ENCODE measurements at regions not wholly inside any gene's neighbourhood (a gene's known extent, or its start where the extent isn't known, plus 50 kb on each side); places are given as distances from the start of the nearest gene placed in this dataset.
"Not testable (repeated sequence)": the region's sequence is repeated elsewhere in the genome, so short reads cannot be mapped to it uniquely, and the experiment has no call there.

DNA sequence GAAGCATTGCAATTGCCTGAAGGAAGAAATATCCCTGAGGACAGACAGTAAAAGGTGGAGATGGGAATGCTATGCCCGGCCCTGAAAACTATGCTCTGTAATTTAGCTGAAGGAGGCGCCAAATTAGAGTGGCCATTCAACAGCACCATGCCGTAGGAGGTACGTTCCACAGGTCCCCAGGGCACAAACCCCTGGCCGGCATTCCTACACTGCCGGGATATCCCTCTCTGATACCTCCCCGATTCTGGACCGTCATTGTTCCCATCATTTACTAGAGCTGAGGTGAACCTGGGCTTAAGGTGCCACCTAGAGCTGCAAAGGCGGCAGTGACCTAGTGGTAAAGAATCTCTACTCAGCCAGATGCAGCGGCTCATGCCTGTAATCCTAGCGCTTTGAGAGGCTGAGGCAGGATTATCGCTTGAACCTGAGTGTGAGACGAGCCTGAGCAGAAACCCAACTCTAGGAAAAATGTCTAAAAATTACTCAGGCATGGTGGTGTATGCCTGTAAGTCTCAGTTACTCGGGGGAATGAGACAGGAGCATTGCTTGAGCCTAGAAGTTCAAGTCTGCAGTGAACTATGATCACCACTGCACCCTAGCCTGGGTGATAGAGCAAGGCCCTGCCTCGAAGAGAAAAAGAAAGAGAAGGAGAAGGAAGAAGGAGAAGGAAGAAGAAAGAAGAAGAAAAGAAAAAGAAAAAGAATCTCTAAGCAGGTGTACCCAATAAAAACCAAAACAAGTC is 53.0 kb upstream of the TNKS2 start:
- WGBS, 2 donors = 31 to 40% methylated on average over 14 of the region's 15 CpGs
- no peak for DNase-seq
- intact Hi-C loops (cut with DNase I) = no loop called here
- Histone ChIP-seq H3K9me3 (no peaks in the 10 kb centered on the region), H3K27me3 (peaks cover 0 to 13% (median 0%) of the 10 kb centered on the region in 4 donors), H3K4me1 (peaks cover 0 to 11% (median 0%) of the 10 kb centered on the region in 3 donors), H3K27ac (no peak overlapping the region), H3K36me3 (no peaks in the 10 kb centered on the region), H3K4me3 (peak overlapping the region in 1 of 4 donors; percentile 17)
- TF ChIP-seq, protein P1, sequence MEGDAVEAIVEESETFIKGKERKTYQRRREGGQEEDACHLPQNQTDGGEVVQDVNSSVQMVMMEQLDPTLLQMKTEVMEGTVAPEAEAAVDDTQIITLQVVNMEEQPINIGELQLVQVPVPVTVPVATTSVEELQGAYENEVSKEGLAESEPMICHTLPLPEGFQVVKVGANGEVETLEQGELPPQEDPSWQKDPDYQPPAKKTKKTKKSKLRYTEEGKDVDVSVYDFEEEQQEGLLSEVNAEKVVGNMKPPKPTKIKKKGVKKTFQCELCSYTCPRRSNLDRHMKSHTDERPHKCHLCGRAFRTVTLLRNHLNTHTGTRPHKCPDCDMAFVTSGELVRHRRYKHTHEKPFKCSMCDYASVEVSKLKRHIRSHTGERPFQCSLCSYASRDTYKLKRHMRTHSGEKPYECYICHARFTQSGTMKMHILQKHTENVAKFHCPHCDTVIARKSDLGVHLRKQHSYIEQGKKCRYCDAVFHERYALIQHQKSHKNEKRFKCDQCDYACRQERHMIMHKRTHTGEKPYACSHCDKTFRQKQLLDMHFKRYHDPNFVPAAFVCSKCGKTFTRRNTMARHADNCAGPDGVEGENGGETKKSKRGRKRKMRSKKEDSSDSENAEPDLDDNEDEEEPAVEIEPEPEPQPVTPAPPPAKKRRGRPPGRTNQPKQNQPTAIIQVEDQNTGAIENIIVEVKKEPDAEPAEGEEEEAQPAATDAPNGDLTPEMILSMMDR (IDR thresholded peaks at IDR 0.05) = peak in 4 of 6 experiments; percentile 31 to 55 (median 44)
- no peak for TF ChIP-seq POLR2A (IDR thresholded peaks at IDR 0.05)

GRCh38 chr10:91743465-91743864 is 54.8 kb upstream of the TNKS2 start:
- Histone ChIP-seq H3K36me3 (no peaks in the 10 kb centered on the region), H3K4me1 (peaks cover 0 to 11% (median 0%) of the 10 kb centered on the region in 3 donors), H3K4me3 (no peak overlapping the region), H3K9me3 (no peaks in the 10 kb centered on the region), H3K27me3 (peaks cover 0 to 18% (median 0%) of the 10 kb centered on the region in 4 donors), H3K27ac (no peak overlapping the region)
- intact Hi-C loops (cut with DNase I) = no loop called here
- TF ChIP-seq, protein P1 (IDR thresholded peaks at IDR 0.05) = no peak
- TF ChIP-seq POLR2A (IDR thresholded peaks at IDR 0.05) = no peak
- WGBS, 2 donors = 81 to 84% methylated on average over 1 of the region's 1 CpG
- no peak for DNase-seq

DNA sequence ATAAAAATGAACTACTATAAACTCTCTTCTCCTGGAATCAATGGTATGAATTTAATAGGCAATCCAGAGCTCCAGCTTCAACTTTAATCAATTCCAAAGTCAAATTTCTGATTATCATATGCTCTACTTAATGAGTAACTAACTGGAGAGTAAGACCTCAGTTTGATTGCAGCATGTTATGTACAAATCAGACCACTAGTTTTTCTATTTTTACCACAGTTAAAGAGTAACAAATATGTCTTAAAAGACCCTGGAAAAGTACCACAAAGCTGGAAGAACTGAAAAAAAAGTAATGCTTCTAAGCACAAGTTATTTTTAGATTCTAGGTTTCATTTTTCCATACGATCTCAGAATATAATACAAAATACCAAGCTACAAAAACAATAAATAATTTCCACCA is 56.0 kb upstream of the TNKS2 start:
- Histone ChIP-seq H3K9me3 (no peaks in the 10 kb centered on the region), H3K27ac (no peak overlapping the region), H3K36me3 (no peaks in the 10 kb centered on the region), H3K4me1 (peaks cover 0 to 11% (median 0%) of the 10 kb centered on the region in 3 donors), H3K4me3 (no peak overlapping the region), H3K27me3 (peaks cover 0 to 18% (median 0%) of the 10 kb centered on the region in 4 donors)
- intact Hi-C loops (cut with DNase I) = no loop called here
- TF ChIP-seq, protein P1 (IDR thresholded peaks at IDR 0.05) = no peak
- TF ChIP-seq POLR2A (IDR thresholded peaks at IDR 0.05) = no peak
- no peak for DNase-seq
- WGBS, 2 donors = 3 to 19% methylated on average over 1 of the region's 1 CpG

- TF ChIP-seq, protein P1 (IDR thresholded peaks at IDR 0.05) = no peak
- TF ChIP-seq POLR2A (IDR thresholded peaks at IDR 0.05) = no peak
- 37 to 42% methylated on average over 1 of the region's 1 CpG for WGBS, 2 donors
- intact Hi-C loops (cut with DNase I) = no loop called here
These were observed 56.9 kb upstream of the TNKS2 start for GRCh38 chr10:91741356-91741755.

GRCh38 chr10:91740353-91740924 is 57.8 kb upstream of the TNKS2 start:
- TF ChIP-seq, protein P1 (IDR thresholded peaks at IDR 0.05) = no peak
- no peak for TF ChIP-seq POLR2A (IDR thresholded peaks at IDR 0.05)
- Histone ChIP-seq H3K27ac (no peak overlapping the region), H3K9me3 (no peaks in the 10 kb centered on the region), H3K36me3 (no peaks in the 10 kb centered on the region), H3K4me3 (no peak overlapping the region), H3K4me1 (peaks cover 0 to 11% (median 0%) of the 10 kb centered on the region in 3 donors), H3K27me3 (peaks cover 0 to 21% (median 0%) of the 10 kb centered on the region in 4 donors)
- intact Hi-C loops (cut with DNase I) = no loop called here
- whole genome bisulfite sequencing, 2 donors = 95 to 98% methylated on average over 5 to 6 of the region's 6 CpGs
- DNase-seq = no peak

More at GRCh38 chr10:91741356-91741755, 56.9 kb upstream of the TNKS2 start:
- peaks cover 0 to 21% (median 0%) of the 10 kb centered on the region in 4 donors for H3K27me3 ChIP-seq
- H3K4me3 ChIP-seq = no peak overlapping the region
- no peaks in the 10 kb centered on the region for H3K36me3 ChIP-seq
- H3K9me3 ChIP-seq = no peaks in the 10 kb centered on the region
- H3K27ac ChIP-seq = no peak overlapping the region
- DNase-seq = no peak
- H3K4me1 ChIP-seq = peaks cover 0 to 11% (median 0%) of the 10 kb centered on the region in 3 donors

GRCh38 chr10:91732265-91732664 is 66.0 kb upstream of the TNKS2 start:
- H3K4me3 ChIP-seq; H3K27ac ChIP-seq; H3K4me1 ChIP-seq; intact Hi-C loops (cut with DNase I); H3K9me3 ChIP-seq; H3K36me3 ChIP-seq; DNase-seq; H3K27me3 ChIP-seq: not testable (repeated sequence)
- WGBS, 2 donors = 64 to 80% methylated on average over 3 of the region's 3 CpGs

DNA sequence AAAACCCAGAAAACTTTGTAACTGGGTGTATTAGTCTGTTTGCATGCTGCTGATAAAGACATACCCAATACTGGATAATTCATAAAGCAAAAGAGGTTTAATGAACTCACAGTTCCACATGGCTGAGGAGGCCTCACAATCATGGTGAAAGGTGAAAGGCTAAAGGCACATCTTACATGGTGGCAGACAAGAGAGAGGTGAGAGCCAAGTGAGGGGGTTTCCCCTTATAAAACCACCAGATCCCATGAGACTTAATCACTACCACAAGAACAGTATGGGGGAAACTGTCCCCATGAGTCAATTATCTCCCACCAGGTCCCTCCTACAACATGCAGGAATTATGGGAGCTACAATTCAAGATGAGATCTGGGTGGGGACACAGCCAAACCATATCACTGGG is 68.9 kb upstream of the TNKS2 start:
- H3K4me3 ChIP-seq; H3K4me1 ChIP-seq; DNase-seq; H3K9me3 ChIP-seq; H3K27ac ChIP-seq; H3K36me3 ChIP-seq; H3K27me3 ChIP-seq; intact Hi-C loops (cut with DNase I): not testable (repeated sequence)

All from esophagus squamous epithelium (tissue), 5 donors.